Lower lobe of right lung (tissue), 2 donors: ENCODE measurements at regions not wholly inside any gene's neighbourhood (a gene's known extent, or its start where the extent isn't known, plus 50 kb on each side); places are given as distances from the start of the nearest gene placed in this dataset.
"Not testable (repeated sequence)": the region's sequence is repeated elsewhere in the genome, so short reads cannot be mapped to it uniquely, and the experiment has no call there.

Experiments used
- ATAC-seq, 2 donors: fragments of 200-7000 bp; cut with Tn5 transposase; one replicate each; pipeline ENCODE4 v1.9.1; 2020 to 2022; ENCODE audit warnings: mild to moderate bottlenecking in 2 of 2, moderate library complexity in 2 of 2
- DNase-seq: peaks from one replicate; pipeline ENCODE4 v3.0.0-alpha.2; 2020
- H3K27ac ChIP-seq: fragments of 200-600 bp; one replicate; pipeline ENCODE4 v1.8.0; 2022
- H3K27me3 ChIP-seq: fragments of 200-600 bp; one replicate; pipeline ENCODE4 v1.8.0; 2022; ENCODE audit warnings: low read depth
- H3K36me3 ChIP-seq: fragments of 200-600 bp; one replicate; pipeline ENCODE4 v1.8.0; 2022; ENCODE audit warnings: mild to moderate bottlenecking
- H3K4me1 ChIP-seq: fragments of 200-600 bp; one replicate; pipeline ENCODE4 v1.8.0; 2022
- H3K4me3 ChIP-seq: fragments of 200-600 bp; one replicate; pipeline ENCODE4 v1.8.0; 2022; ENCODE audit warnings: mild to moderate bottlenecking
- H3K9me3 ChIP-seq: fragments of 200-600 bp; one replicate; pipeline ENCODE4 v1.8.0; 2022
- intact Hi-C: fragments of 100-400 bp; cut with DNase I; formaldehyde crosslinking; loops from one replicate; pipeline ENCODE4 v1.11.0; 2022
- TF ChIP-seq, protein P1 (sequence below): fragments of 200-600 bp; IDR thresholded peaks from one replicate; pipeline ENCODE4 v1.8.0; 2022; ENCODE audit warnings: antibody characterized with exemption, mild to moderate bottlenecking
- donor health status: DM: no; HTN: yes; CAD: no; lungs with severe emphysema.

DNA sequence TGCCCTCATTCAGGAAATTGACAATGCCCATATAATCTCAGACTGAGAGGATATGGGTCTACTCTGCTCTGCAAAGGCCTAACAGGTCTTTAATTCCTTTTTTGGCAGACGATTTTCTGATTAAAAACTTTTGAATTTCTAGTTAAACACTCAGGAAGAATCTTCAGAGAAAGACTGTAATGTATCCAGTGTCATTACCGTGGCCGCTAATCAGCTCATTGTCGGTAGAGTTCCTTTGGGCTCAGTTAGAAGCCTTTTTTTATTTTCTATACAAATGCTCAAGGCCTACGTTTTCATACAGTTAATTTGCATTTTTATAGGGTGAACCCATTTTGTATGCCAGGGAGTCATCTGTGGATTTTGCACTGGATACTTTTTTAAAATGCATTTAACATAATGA is 549.9 kb downstream of the RPS29 start:
- H3K4me3 ChIP-seq: no peak overlapping the region
- DNase-seq: no peak
- H3K36me3 ChIP-seq: no peaks in the 10 kb centered on the region
- intact Hi-C loops: no loop called here
- no peak for ATAC-seq
- no peaks in the 10 kb centered on the region for H3K4me1 ChIP-seq
- no peaks in the 10 kb centered on the region for H3K27me3 ChIP-seq
- no peaks in the 10 kb centered on the region for H3K9me3 ChIP-seq
- TF ChIP-seq, protein P1, sequence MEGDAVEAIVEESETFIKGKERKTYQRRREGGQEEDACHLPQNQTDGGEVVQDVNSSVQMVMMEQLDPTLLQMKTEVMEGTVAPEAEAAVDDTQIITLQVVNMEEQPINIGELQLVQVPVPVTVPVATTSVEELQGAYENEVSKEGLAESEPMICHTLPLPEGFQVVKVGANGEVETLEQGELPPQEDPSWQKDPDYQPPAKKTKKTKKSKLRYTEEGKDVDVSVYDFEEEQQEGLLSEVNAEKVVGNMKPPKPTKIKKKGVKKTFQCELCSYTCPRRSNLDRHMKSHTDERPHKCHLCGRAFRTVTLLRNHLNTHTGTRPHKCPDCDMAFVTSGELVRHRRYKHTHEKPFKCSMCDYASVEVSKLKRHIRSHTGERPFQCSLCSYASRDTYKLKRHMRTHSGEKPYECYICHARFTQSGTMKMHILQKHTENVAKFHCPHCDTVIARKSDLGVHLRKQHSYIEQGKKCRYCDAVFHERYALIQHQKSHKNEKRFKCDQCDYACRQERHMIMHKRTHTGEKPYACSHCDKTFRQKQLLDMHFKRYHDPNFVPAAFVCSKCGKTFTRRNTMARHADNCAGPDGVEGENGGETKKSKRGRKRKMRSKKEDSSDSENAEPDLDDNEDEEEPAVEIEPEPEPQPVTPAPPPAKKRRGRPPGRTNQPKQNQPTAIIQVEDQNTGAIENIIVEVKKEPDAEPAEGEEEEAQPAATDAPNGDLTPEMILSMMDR: no peak
- H3K27ac ChIP-seq: no peak overlapping the region

DNA sequence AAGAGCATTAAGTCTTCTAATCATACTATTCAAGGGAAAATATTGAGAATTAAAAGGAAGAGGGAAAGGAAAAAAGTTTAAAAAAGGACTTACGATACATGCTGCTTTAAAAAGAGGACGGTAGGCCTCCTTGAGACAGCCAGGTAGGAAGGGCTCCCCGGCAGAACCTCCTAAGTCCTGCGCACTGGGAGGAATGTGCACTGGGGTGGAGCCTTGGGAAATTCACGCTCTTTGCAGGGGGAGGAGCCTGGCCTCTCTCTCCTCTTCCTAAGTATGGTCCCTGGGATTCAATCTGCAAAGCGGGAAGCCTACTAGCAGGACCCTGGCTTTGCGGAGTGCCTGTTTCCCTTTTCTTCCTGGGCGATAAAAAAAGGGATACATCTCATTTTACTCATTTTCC is 553.0 kb downstream of the RPS29 start:
- Histone ChIP-seq H3K27ac (no peak overlapping the region), H3K4me1 (no peaks in the 10 kb centered on the region), H3K4me3 (no peak overlapping the region), H3K36me3 (no peaks in the 10 kb centered on the region), H3K27me3 (no peaks in the 10 kb centered on the region), H3K9me3 (no peaks in the 10 kb centered on the region)
- intact Hi-C loops: no loop called here
- no peak for DNase-seq
- TF ChIP-seq, protein P1: no peak
- ATAC-seq: no peak

DNA sequence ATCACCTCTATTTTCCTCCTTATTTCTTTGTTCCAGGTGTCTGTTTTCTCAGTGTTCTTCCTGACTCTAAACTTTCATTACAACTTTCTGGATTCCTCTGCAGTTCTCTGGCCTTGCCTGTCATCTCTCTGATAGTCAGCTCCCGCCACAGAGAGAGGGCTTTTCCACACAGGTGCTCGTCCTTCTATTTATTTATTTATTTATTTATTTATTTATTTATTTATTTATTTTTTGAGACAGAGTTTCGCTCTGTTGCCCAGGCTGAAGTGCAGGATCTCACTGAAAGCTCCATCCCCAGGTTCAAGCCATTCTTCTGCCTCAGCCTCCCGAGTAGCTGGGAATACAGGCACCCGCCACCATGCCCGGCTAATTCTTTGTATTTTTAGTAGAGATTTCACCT is 554.5 kb downstream of the RPS29 start:
- not testable (repeated sequence) for ATAC-seq

DNA sequence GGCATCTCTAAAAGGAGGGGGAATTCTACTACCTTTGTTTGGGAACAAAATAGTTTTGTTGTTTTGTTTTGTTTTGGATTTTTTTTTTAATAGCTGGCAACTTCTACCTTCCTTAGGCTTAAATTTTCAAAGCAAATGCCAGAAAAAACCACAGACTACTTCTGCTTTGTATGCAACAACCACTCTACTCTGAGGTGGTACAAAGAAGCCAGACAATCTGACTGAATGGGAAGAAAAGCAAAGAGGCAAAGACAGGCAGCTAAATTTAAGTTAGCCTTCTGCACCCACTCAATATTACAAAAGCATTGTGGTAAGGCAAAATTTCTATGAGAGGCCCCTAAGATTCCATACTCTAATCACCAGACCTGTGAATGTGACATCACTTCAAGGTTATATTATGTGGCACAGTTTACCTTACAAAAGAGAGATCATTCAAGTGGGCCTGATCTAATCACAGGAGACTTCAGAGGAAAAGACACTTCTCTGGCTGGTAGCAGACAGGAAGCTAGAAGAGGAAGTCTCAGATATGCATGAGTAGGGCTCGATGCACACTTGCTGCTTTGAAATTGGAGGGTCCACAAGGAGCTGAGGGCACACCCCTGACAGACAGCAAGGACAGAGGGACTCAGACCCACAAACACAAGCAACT is 566.6 kb downstream of the RPS29 start:
- no peaks in the 10 kb centered on the region for H3K4me1 ChIP-seq
- no peaks in the 10 kb centered on the region for H3K9me3 ChIP-seq
- TF ChIP-seq, protein P1: no peak
- no peak overlapping the region for H3K27ac ChIP-seq
- ATAC-seq: no peak
- H3K36me3 ChIP-seq: no peaks in the 10 kb centered on the region
- H3K27me3 ChIP-seq: no peaks in the 10 kb centered on the region
- intact Hi-C loops: no loop called here
- no peak for DNase-seq
- no peak overlapping the region for H3K4me3 ChIP-seq

More for the DNA sequence above, 554.5 kb downstream of the RPS29 start:
- H3K27me3 ChIP-seq, H3K4me1 ChIP-seq, DNase-seq, intact Hi-C loops, H3K4me3 ChIP-seq, H3K36me3 ChIP-seq, H3K27ac ChIP-seq, H3K9me3 ChIP-seq: not testable (repeated sequence)

DNA sequence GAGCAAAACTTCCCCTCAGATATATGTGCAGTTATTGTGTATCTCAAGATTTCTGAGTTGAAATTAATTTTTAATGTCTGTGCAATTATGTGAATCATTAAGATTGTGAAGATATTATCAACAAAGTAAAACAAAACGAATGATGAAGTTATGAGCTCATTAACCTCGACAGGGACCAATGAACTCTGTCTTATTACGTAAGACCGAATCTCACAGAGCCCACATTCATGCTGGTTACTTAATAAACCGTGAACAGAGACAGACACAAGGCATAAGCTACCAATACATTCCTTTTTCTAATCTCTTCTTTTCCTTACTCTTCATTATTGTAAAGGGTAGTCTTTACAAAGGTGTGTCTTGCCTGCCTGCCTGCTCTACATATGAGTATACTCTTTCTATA is 568.7 kb downstream of the RPS29 start:
- Histone ChIP-seq H3K27ac (no peak overlapping the region), H3K9me3 (no peaks in the 10 kb centered on the region), H3K36me3 (no peaks in the 10 kb centered on the region), H3K4me1 (no peaks in the 10 kb centered on the region), H3K27me3 (no peaks in the 10 kb centered on the region), H3K4me3 (no peak overlapping the region)
- intact Hi-C loops: no loop called here
- DNase-seq: no peak
- no peak for ATAC-seq
- TF ChIP-seq, protein P1: no peak

DNA sequence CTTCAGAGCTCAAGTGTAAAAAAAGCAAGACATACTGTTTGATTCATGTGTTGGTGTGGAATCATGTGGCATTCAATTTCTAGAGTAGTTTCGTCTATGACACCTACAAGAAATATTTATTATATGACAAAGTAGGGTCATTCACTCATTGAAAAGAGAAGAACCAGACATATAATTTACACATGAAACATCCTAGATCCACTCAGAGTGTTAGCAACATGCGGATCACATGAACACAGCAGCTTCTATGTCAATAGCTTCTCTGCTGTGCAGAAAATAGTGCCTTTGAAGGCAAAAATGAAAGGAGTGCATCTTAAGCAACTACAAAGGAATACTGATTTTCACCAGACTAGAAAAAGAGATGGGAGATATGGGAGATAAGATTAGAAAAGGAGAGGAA is 569.8 kb downstream of the RPS29 start:
- Histone ChIP-seq H3K4me1 (no peaks in the 10 kb centered on the region), H3K36me3 (no peaks in the 10 kb centered on the region), H3K27me3 (no peaks in the 10 kb centered on the region), H3K27ac (no peak overlapping the region), H3K9me3 (no peaks in the 10 kb centered on the region), H3K4me3 (no peak overlapping the region)
- intact Hi-C loops: no loop called here
- ATAC-seq: no peak
- DNase-seq: no peak
- TF ChIP-seq, protein P1: no peak
